Endothelial cell of umbilical vein (primary cell): ENCODE measurements at regions not wholly inside any gene's neighbourhood (a gene's known extent, or its start where the extent isn't known, plus 50 kb on each side); places are given as distances from the start of the nearest gene placed in this dataset.

Experiments
- BruUV-seq: library from RNA; stranded (reverse); fragments of 400-500 nt; replicated peaks from 2 replicates; lab custom pipeline; 2021; lab: Mats Ljungman, UMichigan
- CTCF ChIA-PET: fragments of 300-600, 350-600 bp; sonication (Branson Sonifier 250); formaldehyde crosslinking; loops from one replicate; lab custom pipeline; 2021; ENCODE audit warnings: antibody characterized with exemption, inconsistent platforms; lab: Charles Lee
- POLR2A ChIA-PET: fragments of 300-600, 350-600 bp; sonication (Branson Sonifier 250); formaldehyde crosslinking; loops from one replicate; lab custom pipeline; 2021; ENCODE audit warnings: antibody characterized with exemption, inconsistent platforms; lab: Charles Lee
- DNase-seq: peaks from one replicate; pipeline ENCODE4 v3.0.0-alpha.2; 2011; ENCODE audit warnings: low read depth, low spot score
- FAIRE-seq: peaks from 2 replicates; lab custom pipeline; 2011; peaks lifted over from hg19 to GRCh38; lab: Jason Lieb, UNC
- H2AFZ ChIP-seq: 2 replicates; pipeline ENCODE4 v1.6.0; 2012; ENCODE audit warnings: low read depth, low read length, control low read depth, inconsistent platforms
- H3K27ac ChIP-seq: 2 replicates; pipeline ENCODE4 v1.5.1; 2011; ENCODE audit warnings: low read depth, mild to moderate bottlenecking, control low read depth, low read length, moderate library complexity; ENCODE audit not compliant: insufficient read depth
- H3K27me3 ChIP-seq, 2 experiments: 2 replicates each; pipeline versions ENCODE4 v1.6.0 to v1.6.1; 2011; ENCODE audit warnings: low read length in 2 of 2, mixed read lengths in 1 of 2; ENCODE audit not compliant: control insufficient read depth in 2 of 2, insufficient read depth in 2 of 2
- H3K36me3 ChIP-seq, 2 experiments: 2 replicates in 1 of 2; 3 replicates in 1 of 2; pipeline ENCODE4 v1.5.1; 2011; ENCODE audit warnings: low read length in 2 of 2, mild to moderate bottlenecking in 1 of 2, moderate library complexity in 1 of 2; ENCODE audit not compliant: control insufficient read depth in 2 of 2, insufficient read depth in 2 of 2; ENCODE audit errors: extremely low read depth in 1 of 2
- H3K4me1 ChIP-seq: 3 replicates; pipeline ENCODE4 v1.5.1; 2011; ENCODE audit warnings: mild to moderate bottlenecking, low read length; ENCODE audit not compliant: control insufficient read depth, insufficient read depth; ENCODE audit errors: extremely low read depth
- H3K4me2 ChIP-seq: 2 replicates; pipeline ENCODE4 v1.6.1; 2011; ENCODE audit warnings: low read length, control low read depth, mixed read lengths; ENCODE audit not compliant: insufficient read depth
- H3K4me3 ChIP-seq, 3 experiments: fragments of 200-600 bp in 1 of 3; sonication (generic), shearing (Covaris generic) in 1 of 3; replicated peaks in 1 of 3; 2 replicates each; pipeline ENCODE4 v1.5.1; 2011 to 2016; ENCODE audit warnings: control low read depth in 3 of 3, low read length in 3 of 3, mild to moderate bottlenecking in 2 of 3, inconsistent platforms in 1 of 3, low read depth in 1 of 3, moderate library complexity in 1 of 3; ENCODE audit not compliant: insufficient read depth in 1 of 3
- H3K79me2 ChIP-seq: 2 replicates; pipeline ENCODE4 v1.6.0; 2012; ENCODE audit warnings: low read length, inconsistent platforms; ENCODE audit not compliant: control insufficient read depth, insufficient read depth
- H3K9ac ChIP-seq: replicated peaks from 2 replicates; pipeline ENCODE3; 2011; ENCODE audit warnings: low read length, control low read depth; ENCODE audit not compliant: insufficient read depth; ENCODE audit errors: extremely low read depth
- H3K9me1 ChIP-seq: replicated peaks from 3 replicates; pipeline ENCODE4 v1.6.0; 2011; ENCODE audit warnings: mild to moderate bottlenecking, low read length; ENCODE audit not compliant: control insufficient read depth, insufficient read depth; ENCODE audit errors: extremely low read depth
- H3K9me3 ChIP-seq: replicated peaks from 2 replicates; pipeline ENCODE4 v1.5.1; 2012; ENCODE audit warnings: low read length, inconsistent platforms; ENCODE audit not compliant: control insufficient read depth, insufficient read depth
- H4K20me1 ChIP-seq: replicated peaks from 2 replicates; pipeline ENCODE3; 2011; ENCODE audit warnings: mild to moderate bottlenecking, low read length; ENCODE audit not compliant: control insufficient read depth, insufficient read depth; ENCODE audit errors: extremely low read depth
- EZH2 ChIP-seq: IDR thresholded peaks from 2 replicates; pipeline ENCODE4 v1.6.1; 2012; ENCODE audit warnings: borderline replicate concordance, low read depth, mild to moderate bottlenecking, moderate library complexity, low read length, inconsistent platforms; ENCODE audit not compliant: severe bottlenecking
- FOS ChIP-seq: IDR thresholded peaks from 2 replicates; pipeline ENCODE4 v1.6.1; 2011; ENCODE audit warnings: mild to moderate bottlenecking, low read length, moderate library complexity, borderline replicate concordance; ENCODE audit not compliant: insufficient read depth
- GATA2 ChIP-seq: IDR thresholded peaks from 2 replicates; pipeline ENCODE4 v1.7.0; 2011; ENCODE audit warnings: low read depth, mild to moderate bottlenecking, moderate library complexity, mixed read lengths, low read length; ENCODE audit not compliant: insufficient read length, insufficient read depth
- JUN ChIP-seq: IDR thresholded peaks from 2 replicates; pipeline ENCODE4 v1.6.1; 2011; ENCODE audit warnings: borderline replicate concordance, low read depth; ENCODE audit not compliant: insufficient read length, insufficient read depth
- MYC ChIP-seq: IDR thresholded peaks from one replicate; pipeline ENCODE4 v1.6.1; 2011; ENCODE audit warnings: mild to moderate bottlenecking, low read depth, low read length
- POLR2A ChIP-seq: IDR thresholded peaks from 2 replicates; pipeline ENCODE4 v1.6.1; 2012; ENCODE audit warnings: low read depth, mild to moderate bottlenecking, control low read depth, low read length
- POLR2AphosphoS5 ChIP-seq: IDR thresholded peaks from 2 replicates; pipeline ENCODE4 v1.6.1; 2012; ENCODE audit warnings: low read depth, mild to moderate bottlenecking, control low read depth, low read length, moderate library complexity; ENCODE audit not compliant: insufficient read depth
- dilution Hi-C: fragments of 300-500 bp; cut with MboI; formaldehyde crosslinking; loops from one replicate; pipeline ENCODE4 v1.15.0; 2019; ENCODE audit warnings: low sequenced_read_pairs; ENCODE audit not compliant: extremely low pct_ligation_motif_present
- intact Hi-C: fragments of 100-400 bp; cut with micrococcal nuclease; formaldehyde crosslinking; loops from one replicate; pipeline ENCODE4 v1.10.0; 2022
- TF ChIP-seq, protein P1 (sequence below), 2 donors: IDR thresholded peaks; 1 replicate in 1 of 2; 2 replicates in 1 of 2; pipeline ENCODE4 v1.5.1; 2011; ENCODE audit warnings: low read length in 2 of 2, mild to moderate bottlenecking in 2 of 2, moderate library complexity in 2 of 2, control low read depth in 1 of 2, inconsistent platforms in 1 of 2, low read depth in 1 of 2; ENCODE audit not compliant: insufficient read depth in 1 of 2; ENCODE audit errors: extremely low read depth in 1 of 2
- TF ChIP-seq, protein P2 (sequence below): IDR thresholded peaks from 2 replicates; pipeline ENCODE4 v1.6.1; 2011; ENCODE audit not compliant: insufficient read depth, insufficient read length

DNA sequence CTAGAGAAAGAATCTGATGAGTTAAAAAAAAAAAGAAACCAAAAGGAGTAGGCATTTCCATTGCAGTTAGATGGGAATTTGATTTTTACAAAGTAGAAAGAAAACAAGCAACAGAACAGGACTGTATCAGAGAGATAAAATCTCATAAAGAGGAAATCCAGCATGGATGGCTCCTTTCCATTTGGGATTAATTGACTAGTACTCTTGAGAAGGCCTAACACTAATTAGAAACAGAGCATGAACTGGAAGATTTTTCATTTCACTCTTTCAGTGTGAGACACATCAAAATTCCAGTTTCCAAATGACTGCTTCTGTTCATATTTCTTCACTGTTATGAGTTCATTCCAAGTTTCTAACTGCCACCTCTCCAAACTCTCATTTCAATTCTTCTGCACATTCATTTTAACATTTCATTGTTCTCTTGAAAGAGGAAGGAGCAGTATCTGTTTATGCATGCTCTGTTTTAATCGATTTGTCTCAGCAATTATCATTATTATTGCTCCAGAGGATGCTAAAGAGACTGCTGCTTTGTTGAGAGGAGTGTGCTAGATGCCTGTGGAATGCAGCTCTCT lies 108.8 kb upstream of the PIEZO2 start:
- ChIA-PET CTCF (no interaction called here), POLR2A (no interaction called here)
- DNase-seq (no peak), FAIRE-seq (no peak)
- TF ChIP-seq GATA2, result no peak
- TF ChIP-seq POLR2A, result no peak
- TF ChIP-seq JUN, result no peak
- TF ChIP-seq, protein P1, sequence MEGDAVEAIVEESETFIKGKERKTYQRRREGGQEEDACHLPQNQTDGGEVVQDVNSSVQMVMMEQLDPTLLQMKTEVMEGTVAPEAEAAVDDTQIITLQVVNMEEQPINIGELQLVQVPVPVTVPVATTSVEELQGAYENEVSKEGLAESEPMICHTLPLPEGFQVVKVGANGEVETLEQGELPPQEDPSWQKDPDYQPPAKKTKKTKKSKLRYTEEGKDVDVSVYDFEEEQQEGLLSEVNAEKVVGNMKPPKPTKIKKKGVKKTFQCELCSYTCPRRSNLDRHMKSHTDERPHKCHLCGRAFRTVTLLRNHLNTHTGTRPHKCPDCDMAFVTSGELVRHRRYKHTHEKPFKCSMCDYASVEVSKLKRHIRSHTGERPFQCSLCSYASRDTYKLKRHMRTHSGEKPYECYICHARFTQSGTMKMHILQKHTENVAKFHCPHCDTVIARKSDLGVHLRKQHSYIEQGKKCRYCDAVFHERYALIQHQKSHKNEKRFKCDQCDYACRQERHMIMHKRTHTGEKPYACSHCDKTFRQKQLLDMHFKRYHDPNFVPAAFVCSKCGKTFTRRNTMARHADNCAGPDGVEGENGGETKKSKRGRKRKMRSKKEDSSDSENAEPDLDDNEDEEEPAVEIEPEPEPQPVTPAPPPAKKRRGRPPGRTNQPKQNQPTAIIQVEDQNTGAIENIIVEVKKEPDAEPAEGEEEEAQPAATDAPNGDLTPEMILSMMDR (IDR thresholded peaks at IDR 0.05; ENCODE audit: extremely low read depth in 1 of 2, insufficient read depth in 1 of 2, low read depth in 1 of 2, low read length in 2 of 2), result no peak
- TF ChIP-seq POLR2AphosphoS5, result no peak
- no peak for TF ChIP-seq EZH2
- TF ChIP-seq MYC, result no peak
- no peak for TF ChIP-seq FOS
- TF ChIP-seq, protein P2, sequence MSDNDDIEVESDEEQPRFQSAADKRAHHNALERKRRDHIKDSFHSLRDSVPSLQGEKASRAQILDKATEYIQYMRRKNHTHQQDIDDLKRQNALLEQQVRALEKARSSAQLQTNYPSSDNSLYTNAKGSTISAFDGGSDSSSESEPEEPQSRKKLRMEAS, result no peak
- H3K9me3 ChIP-seq, result no peaks in the 10 kb centered on the region
- no peak overlapping the region for H3K4me2 ChIP-seq
- BruUV-seq, result no TSS peak
- H3K79me2 ChIP-seq, result no peaks in the 10 kb centered on the region
- no peaks in the 10 kb centered on the region for H4K20me1 ChIP-seq
- H3K27me3 ChIP-seq, result no peaks in the 10 kb centered on the region
- no peak overlapping the region for H3K9ac ChIP-seq
- H3K36me3 ChIP-seq, result no peaks in the 10 kb centered on the region
- H3K4me3 ChIP-seq, result no peak overlapping the region
- dilution Hi-C loops, result no loop called here
- intact Hi-C loops, result no loop called here
- no peak overlapping the region for H3K27ac ChIP-seq
- H3K9me1 ChIP-seq, result no peaks in the 10 kb centered on the region
- no peaks in the 10 kb centered on the region for H3K4me1 ChIP-seq
- no peak overlapping the region for H2AFZ ChIP-seq
